Stimulated activated CD4-positive, alpha-beta T cell treated with anti-CD3 and anti-CD28 coated beads, TNF-alpha, amount 100 ng/mL, for 24 hours (primary cell): ENCODE measurements at regions not wholly inside any gene's neighbourhood (a gene's known extent, or its start where the extent isn't known, plus 50 kb on each side); places are given as distances from the start of the nearest gene placed in this dataset.
"Not testable (repeated sequence)": the region's sequence is repeated elsewhere in the genome, so short reads cannot be mapped to it uniquely, and the experiment has no call there.

Experiments
- DNase-seq, 3 experiments: peaks; one replicate each; pipeline ENCODE4 v3.0.0-alpha.2; 2020; ENCODE audit warnings: low read depth in 3 of 3

GRCh38 chr5:163161512-163161911 is 275.9 kb upstream of the CCNG1 start:
- DNase-seq: no peak

GRCh38 chr5:163162645-163163044 is 274.8 kb upstream of the CCNG1 start:
- DNase-seq: no peak

GRCh38 chr5:163163858-163164257 is 273.5 kb upstream of the CCNG1 start:
- DNase-seq: no peak

GRCh38 chr5:163165277-163165676 is 272.1 kb upstream of the CCNG1 start:
- DNase-seq: no peak

- DNase-seq: not testable (repeated sequence)
Observed at GRCh38 chr5:163170161-163170560, 267.2 kb upstream of the CCNG1 start.

DNA sequence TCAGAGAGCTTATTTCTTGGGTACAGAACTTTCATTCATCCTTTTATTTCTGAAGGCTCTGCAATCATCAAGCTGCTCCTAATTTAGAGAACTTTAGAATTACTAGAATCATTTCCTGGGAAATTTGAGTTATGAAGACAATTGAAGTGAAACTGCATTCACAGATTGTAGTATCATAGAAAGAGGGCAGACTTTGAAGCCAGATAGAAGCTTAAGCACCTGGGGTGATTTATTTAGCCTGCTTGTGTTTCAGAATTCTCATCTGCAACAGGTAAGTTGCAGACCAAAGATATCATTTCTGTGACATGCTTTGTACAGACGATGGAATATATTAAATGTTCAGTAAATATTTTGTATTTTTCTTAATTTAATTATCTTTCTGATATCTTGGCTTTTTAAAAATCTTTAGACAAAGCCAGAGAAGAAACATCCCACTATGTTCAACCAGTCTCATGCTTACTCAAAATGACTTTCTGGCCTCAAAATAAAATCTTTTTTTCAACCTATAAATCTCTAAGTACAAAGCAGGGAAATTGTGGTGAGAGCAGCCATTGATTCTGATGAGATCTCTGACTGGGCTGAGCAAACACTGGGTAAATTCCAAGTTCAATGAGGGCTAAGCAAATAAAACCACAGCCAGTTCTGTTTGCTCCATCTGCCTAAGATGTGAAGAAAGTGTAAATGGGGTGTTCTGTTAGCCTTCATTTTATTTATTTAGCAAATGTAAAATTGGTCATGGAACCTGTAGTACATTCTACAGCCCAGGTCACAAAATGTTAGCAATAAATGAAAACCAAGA is 264.7 kb upstream of the CCNG1 start:
- no peak for DNase-seq

GRCh38 chr5:163177971-163178370 is 259.4 kb upstream of the CCNG1 start:
- no peak for DNase-seq

- DNase-seq: no peak
Observed at GRCh38 chr5:163185315-163185714, 252.1 kb upstream of the CCNG1 start.

DNA sequence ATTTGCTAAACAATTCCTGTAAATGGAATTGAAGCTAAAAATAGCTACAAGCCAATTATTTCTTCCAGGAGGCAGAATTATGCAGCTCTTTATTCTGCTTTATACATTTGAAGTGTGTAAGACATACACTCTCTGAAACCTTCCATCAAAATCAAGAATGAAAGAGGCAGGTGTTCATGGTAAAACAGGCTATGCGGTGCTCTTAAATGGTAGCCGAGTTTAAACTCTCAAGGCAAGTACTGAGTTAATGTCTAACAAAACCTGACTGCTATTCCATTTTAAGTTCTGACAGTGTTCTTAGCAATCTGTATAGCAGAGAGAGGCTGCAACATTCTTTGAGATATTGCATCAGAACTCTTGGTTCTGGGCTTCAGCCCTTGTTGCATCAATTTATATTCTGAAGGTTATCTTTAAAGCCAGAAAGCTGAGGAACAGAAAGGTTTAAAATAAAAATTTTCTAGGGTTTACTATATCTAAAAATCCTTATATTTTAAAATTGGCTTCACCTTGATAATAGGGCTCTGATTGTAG is 248.3 kb upstream of the CCNG1 start:
- no peak for DNase-seq

DNA sequence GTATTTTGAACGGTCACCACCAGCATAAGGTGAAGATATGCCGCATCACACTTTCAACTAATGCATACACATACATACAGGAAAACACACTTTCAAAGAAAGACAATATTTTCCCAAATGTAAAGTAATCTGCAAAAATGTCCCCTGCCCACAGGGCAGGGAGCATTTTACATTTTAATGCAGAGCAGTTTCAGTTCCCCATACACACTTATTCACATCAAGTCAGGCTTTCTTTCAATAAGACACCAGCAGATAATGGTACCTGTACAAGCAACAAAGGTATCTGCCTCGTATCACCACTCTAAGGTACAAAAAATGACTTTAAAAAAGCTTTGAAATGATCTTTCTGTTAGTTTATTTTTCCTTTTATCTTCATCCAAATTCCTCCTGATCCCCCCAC is 247.1 kb upstream of the CCNG1 start:
- DNase-seq: no peak

- DNase-seq: no peak
Observed at GRCh38 chr5:163190784-163191183, 246.6 kb upstream of the CCNG1 start.

DNA sequence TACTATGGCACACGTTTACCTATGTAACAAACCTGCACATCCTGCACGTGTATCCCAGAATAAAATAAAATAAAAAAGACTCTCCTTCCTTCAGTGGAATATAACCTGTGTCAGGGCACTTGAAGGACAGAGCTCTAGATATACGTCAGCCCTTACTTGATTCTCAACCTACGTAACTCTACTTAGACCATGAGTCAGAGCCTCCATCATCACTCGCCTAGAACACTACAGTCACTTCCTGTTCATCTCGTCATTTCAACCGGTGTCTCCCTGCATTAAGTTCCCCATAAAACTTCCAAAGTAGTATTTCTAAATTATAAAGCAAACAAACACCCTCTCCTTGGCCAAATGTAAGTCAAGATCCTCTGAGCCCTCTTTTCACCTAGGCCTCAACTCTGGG is 243.5 kb upstream of the CCNG1 start:
- DNase-seq: no peak

DNA sequence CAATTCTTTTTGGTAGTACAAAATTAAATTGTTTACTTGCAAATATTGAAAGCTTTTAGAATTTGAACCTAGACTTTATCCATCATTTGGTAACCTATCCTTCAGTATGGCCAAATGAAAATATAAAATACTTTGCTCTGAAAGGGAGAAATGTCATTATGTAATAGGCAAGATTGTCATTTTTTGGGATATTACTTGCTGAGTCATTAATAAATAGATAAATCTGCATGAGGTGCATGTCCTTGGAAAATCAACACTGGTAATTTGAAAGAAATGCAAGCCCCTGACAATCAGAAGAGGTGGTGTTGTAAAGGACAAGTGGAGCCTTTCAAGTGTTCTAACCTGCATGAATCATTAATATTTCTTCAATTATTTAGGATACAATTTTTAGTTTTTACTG is 231.8 kb upstream of the CCNG1 start:
- no peak for DNase-seq

GRCh38 chr5:163221581-163221980 is 215.8 kb upstream of the CCNG1 start:
- DNase-seq: no peak

GRCh38 chr5:163222982-163223381 is 214.4 kb upstream of the CCNG1 start:
- DNase-seq: no peak

DNA sequence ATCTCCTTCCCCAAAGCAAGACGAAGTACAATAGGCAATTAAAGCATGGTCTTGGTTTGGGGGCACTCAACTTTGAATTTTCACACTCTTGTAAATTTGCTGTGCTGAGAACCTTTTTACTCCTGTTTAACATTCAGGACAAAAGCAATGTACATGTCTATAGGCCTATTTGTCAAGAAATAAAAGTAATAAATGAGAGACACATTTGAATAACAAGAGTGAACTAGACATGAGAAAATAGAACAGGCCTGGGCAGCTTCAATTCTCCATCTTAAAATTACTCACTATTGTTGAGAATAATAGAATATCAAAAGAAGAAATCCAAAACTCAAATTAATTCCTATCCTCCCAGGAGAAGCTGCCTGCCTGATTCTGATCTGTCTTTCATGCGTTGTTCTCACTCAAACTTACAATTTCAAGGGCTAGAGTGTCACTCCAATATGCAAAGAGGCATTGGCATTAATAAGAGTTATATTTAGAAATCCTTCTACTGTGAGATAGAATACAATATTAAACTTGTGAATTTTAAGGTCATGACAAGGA is 192.9 kb upstream of the CCNG1 start:
- DNase-seq: no peak

- DNase-seq: no peak
Observed at GRCh38 chr5:163245584-163245983, 191.8 kb upstream of the CCNG1 start.

DNA sequence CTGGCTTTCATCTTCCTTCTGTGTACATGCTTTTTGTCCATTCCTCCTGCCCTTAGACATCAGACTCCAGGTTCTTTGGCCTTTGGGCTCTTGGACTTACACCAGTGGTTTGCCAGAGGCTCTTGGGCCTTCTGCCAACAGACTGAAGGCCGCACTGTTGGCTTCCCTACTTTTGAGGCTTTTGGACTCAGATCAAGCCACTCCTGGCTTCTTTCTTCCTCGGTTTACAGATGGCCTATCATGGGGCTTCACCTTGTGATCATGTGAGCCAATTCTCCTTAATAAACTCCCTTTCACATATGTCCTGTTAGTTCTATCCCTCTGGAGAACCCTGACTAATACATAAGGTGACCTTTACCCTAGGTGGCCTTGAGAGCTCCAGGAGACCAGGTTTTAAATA is 189.1 kb upstream of the CCNG1 start:
- DNase-seq: no peak

DNA sequence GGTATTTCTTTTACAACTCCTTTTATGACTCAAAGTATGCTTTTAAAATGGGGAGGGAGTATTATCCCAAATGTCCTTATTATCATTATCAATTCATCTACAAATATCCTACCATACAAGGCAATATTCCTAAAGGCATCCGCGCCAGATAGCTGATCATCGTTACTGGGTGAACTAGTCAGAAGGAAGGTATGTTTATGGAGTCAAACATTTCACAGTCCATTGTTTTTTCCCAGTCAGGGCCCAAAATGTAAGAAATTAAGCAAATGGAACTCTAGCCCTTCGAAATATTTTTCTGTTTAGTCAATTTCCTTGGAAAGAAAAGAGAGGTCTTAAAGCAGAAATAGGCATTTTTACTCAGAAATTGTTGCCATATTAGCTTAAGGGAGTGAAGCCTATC is 188.5 kb upstream of the CCNG1 start:
- DNase-seq: no peak

DNA sequence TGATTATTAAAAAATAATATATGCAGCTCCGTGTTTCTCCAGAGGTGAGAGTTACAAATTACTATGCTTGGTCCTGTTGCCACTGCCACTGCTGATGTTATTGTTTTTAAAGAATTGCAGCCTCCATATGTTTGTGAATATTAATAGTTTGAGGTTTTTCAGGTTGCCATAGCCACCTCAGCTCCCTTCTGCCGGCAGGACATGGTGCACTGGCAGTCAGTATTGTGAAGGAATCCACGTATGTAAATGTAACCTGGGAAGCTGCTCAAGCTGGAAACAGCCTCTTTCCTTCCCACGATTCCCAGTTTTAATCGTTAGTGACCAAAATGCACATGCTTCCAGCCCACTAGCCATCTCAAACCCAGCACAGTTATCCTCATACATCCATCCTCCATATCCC is 184.4 kb upstream of the CCNG1 start:
- no peak for DNase-seq

- no peak for DNase-seq
Observed at GRCh38 chr5:163259495-163259894, 177.9 kb upstream of the CCNG1 start.

- no peak for DNase-seq
Observed at GRCh38 chr5:163260471-163260870, 176.9 kb upstream of the CCNG1 start.

GRCh38 chr5:163260961-163261360 is 176.4 kb upstream of the CCNG1 start:
- no peak for DNase-seq
